C4-2B (cell line): ENCODE measurements at regions not wholly inside any gene's neighbourhood (a gene's known extent, or its start where the extent isn't known, plus 50 kb on each side); places are given as distances from the start of the nearest gene placed in this dataset.
"Not testable (repeated sequence)": the region's sequence is repeated elsewhere in the genome, so short reads cannot be mapped to it uniquely, and the experiment has no call there.

Experiments
- H3K27ac ChIP-seq: fragments of 450-650 bp; 2 replicates; pipeline ENCODE4 v1.5.1; 2017
- CTCF ChIP-seq: fragments of 450-650 bp; conservative IDR thresholded peaks from 2 replicates; pipeline ENCODE4 v1.5.1; 2017; ENCODE audit warnings: mild to moderate bottlenecking
- ZFX ChIP-seq: fragments of 450-650 bp; IDR thresholded peaks from 2 replicates; pipeline ENCODE4 v1.6.1; 2017

GRCh38 chr10:117761695-117762094 is 219.1 kb downstream of the EMX2 start:
- TF ChIP-seq ZFX (no peak), CTCF (no peak)
- H3K27ac ChIP-seq = no peak overlapping the region

GRCh38 chr10:117762126-117762818 is 219.7 kb downstream of the EMX2 start:
- TF ChIP-seq CTCF (no peak), ZFX (no peak)
- no peak overlapping the region for H3K27ac ChIP-seq

GRCh38 chr10:117762819-117763172 is 220.2 kb downstream of the EMX2 start:
- TF ChIP-seq ZFX = no peak
- no peak for TF ChIP-seq CTCF
- no peak overlapping the region for H3K27ac ChIP-seq

- TF ChIP-seq CTCF (no peak), ZFX (no peak)
- peak overlapping the region; percentile 25 for H3K27ac ChIP-seq
Observed at GRCh38 chr10:117763528-117763927, 221.0 kb downstream of the EMX2 start.

GRCh38 chr10:117768333-117769042 is 225.9 kb downstream of the EMX2 start:
- H3K27ac ChIP-seq = no peak overlapping the region
- TF ChIP-seq CTCF (no peak), ZFX (no peak)

- no peak overlapping the region for H3K27ac ChIP-seq
- TF ChIP-seq ZFX (no peak), CTCF (no peak)
Observed at GRCh38 chr10:117775526-117775925, 233.0 kb downstream of the EMX2 start.

GRCh38 chr10:117777222-117777621 is 234.7 kb downstream of the EMX2 start:
- H3K27ac ChIP-seq = not testable (repeated sequence)

- no peak overlapping the region for H3K27ac ChIP-seq
- TF ChIP-seq ZFX = no peak
- TF ChIP-seq CTCF = no peak
Observed at GRCh38 chr10:117778241-117778640, 235.7 kb downstream of the EMX2 start.
